ENCODE measurements at regions not wholly inside any gene's neighbourhood (a gene's known extent, or its start where the extent isn't known, plus 50 kb on each side); places are given as distances from the start of the nearest gene placed in this dataset.
"Not testable (repeated sequence)": the region's sequence is repeated elsewhere in the genome, so short reads cannot be mapped to it uniquely, and the experiment has no call there.

DNA sequence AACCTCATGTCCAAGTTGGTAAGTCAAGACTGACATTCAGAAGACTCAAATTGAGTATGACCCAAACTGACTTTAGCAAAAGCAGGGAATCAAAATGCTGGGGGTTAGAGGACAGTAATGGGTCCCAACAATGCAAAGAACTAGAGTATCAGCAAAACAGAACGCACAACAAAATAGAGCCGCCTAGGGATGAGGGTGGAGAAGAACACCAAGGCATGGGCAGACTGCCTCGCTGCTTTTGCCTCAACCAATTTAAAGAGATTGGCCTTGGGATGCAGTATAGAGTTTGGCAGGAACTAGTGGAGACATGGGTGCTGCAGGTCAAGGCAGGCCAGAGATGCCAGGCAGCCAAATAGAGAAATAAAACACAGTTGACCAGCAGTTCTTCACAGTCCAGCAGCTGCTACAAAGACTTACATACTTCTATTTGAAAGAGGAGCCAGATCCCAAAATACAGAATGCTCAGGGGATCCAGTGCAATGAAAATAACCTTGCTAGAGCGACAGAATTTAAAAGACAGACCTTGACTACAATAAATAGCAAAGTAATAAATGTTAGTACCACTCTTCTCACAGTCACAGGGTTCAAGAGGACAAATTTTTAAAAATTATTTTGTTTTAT lies 83.9 kb upstream of the NIPBL start:
- POLR2A ChIA-PET, result no interaction called here
- no peaks in the 10 kb centered on the region for H3K9me3 Mint-ChIP-seq
- CTCF ChIA-PET, result no interaction called here
- H3K4me3 Mint-ChIP-seq, result no peak overlapping the region
- no peaks in the 10 kb centered on the region for H3K27me3 Mint-ChIP-seq
- H3K36me3 Mint-ChIP-seq (ENCODE audit: low read depth), result no peaks in the 10 kb centered on the region
- H3K4me1 Mint-ChIP-seq, result no peaks in the 10 kb centered on the region
- DNase-seq, result no peak
- H3K27ac Mint-ChIP-seq, result no peak overlapping the region

DNA sequence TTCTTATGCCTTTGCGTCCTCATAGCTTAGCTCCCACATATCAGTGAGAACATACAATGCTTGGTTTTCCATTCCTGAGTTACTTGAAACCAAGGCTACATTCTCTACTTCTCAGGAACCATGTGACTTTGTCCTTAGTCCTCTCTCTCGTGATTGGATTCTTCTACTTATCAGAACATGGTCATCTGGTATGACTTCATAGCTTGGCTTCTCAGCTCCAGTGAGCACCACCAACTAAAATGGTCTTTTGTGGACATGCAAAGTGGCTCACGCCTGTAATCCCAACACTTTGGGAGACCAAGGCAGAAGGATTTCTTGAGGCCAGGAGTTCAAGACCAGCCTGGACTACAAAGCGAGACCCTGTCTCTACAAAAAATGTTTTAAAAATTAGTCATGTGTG lies 81.2 kb upstream of the NIPBL start:
- H3K27ac Mint-ChIP-seq, result no peak overlapping the region
- no peak overlapping the region for H3K4me3 Mint-ChIP-seq
- H3K36me3 Mint-ChIP-seq (ENCODE audit: low read depth), result no peaks in the 10 kb centered on the region
- H3K4me1 Mint-ChIP-seq, result no peaks in the 10 kb centered on the region
- ChIA-PET POLR2A (interaction anchor here (0.6 kb wide), 1 partner anchor 341 kb away, joined by 3 read pairs; no protein-coding TSS in a partner anchor), CTCF (no interaction called here)
- no peak for DNase-seq
- no peaks in the 10 kb centered on the region for H3K9me3 Mint-ChIP-seq
- H3K27me3 Mint-ChIP-seq, result no peaks in the 10 kb centered on the region

DNA sequence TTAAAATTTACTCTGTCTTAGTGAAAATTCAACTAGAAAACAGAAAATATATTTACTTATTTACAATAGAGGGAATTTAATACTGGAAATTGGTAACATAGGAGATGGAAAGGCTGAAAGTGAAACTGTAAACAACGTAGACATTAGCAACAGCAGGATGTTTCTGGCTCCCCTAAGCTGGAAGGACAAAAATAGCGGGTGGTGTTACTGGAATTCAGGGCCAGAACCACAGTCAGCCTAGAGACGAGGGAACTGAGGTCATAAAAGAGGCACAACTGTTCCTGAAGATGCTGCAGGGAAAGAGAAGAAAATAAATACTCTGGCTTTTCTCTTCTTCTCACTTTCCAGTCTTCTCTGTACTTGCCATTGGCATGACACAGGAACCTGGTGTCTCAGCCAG lies 80.4 kb upstream of the NIPBL start:
- Mint-ChIP-seq H3K4me1 (no peaks in the 10 kb centered on the region), H3K27me3 (no peaks in the 10 kb centered on the region), H3K27ac (no peak overlapping the region), H3K36me3 (ENCODE audit: low read depth) (no peaks in the 10 kb centered on the region), H3K9me3 (no peaks in the 10 kb centered on the region), H3K4me3 (no peak overlapping the region)
- POLR2A ChIA-PET, result no interaction called here
- CTCF ChIA-PET, result no interaction called here
- no peak for DNase-seq

DNA sequence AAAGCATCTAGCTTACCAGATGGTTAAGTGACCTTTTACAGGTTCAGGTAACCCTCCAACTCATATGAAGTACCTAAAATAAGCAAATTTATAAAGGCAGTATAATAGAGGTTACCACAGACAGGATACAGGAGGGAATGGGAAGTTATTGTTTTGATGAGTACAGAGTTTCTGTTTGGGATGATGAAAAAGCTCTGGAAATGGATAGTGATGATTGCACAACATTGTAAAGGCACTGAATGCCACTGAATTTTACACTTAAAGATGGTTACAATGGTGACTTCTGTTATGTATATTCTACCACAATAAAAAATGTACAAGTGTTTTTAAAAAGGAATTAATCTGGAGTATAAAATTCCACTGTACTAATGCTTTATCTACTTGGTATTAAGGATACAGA lies 75.0 kb upstream of the NIPBL start:
- no peaks in the 10 kb centered on the region for H3K4me1 Mint-ChIP-seq
- CTCF ChIA-PET, result no interaction called here
- no peaks in the 10 kb centered on the region for H3K36me3 Mint-ChIP-seq (ENCODE audit: low read depth)
- DNase-seq, result no peak
- H3K4me3 Mint-ChIP-seq, result no peak overlapping the region
- peaks cover 14% of the 10 kb centered on the region for H3K27me3 Mint-ChIP-seq
- POLR2A ChIA-PET, result no interaction called here
- no peaks in the 10 kb centered on the region for H3K9me3 Mint-ChIP-seq
- H3K27ac Mint-ChIP-seq, result no peak overlapping the region

DNA sequence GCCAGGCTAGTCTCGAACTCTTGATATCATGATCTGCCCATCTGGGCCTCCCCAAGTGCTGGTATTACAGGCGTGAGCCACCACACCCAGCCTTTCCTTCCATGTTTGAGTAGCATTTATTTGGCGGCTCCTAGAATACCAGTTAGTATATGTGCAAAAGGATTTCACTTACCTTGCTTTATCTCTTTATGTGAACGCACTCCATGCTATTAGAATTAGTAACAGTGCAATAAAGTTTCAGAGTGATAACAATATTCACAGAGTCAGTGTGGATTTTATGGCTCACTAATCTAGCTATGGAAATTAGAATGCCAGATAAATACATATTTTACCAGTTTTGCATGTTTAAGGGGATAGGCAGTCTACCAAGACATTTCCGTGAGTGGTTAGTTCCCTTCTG lies 74.4 kb upstream of the NIPBL start:
- CTCF ChIA-PET, result no interaction called here
- Mint-ChIP-seq H3K27me3 (peaks cover 15% of the 10 kb centered on the region), H3K4me1 (no peaks in the 10 kb centered on the region), H3K4me3 (no peak overlapping the region), H3K36me3 (ENCODE audit: low read depth) (no peaks in the 10 kb centered on the region), H3K9me3 (no peaks in the 10 kb centered on the region), H3K27ac (no peak overlapping the region)
- POLR2A ChIA-PET, result no interaction called here
- no peak for DNase-seq

DNA sequence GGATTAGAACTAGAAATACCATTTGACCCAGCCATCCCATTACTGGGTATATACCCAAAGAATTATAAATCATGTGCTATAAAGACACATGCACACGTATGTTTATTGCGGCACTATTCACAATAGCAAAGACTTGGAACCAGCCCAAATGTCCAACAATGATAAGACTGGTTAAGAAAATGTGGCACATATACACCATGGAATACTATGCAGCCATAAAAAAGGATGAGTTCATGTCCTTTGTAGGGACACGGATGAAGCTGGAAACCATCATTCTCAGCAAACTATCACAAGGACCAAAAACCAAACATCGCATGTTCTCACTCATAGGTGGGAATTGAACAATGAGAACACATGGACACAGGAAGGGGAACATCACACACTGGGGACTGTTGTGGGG lies 63.3 kb upstream of the NIPBL start:
- H3K4me1 Mint-ChIP-seq; H3K27me3 Mint-ChIP-seq; H3K4me3 Mint-ChIP-seq; CTCF ChIA-PET; DNase-seq; H3K36me3 Mint-ChIP-seq (ENCODE audit: low read depth); POLR2A ChIA-PET; H3K9me3 Mint-ChIP-seq; H3K27ac Mint-ChIP-seq: not testable (repeated sequence)

DNA sequence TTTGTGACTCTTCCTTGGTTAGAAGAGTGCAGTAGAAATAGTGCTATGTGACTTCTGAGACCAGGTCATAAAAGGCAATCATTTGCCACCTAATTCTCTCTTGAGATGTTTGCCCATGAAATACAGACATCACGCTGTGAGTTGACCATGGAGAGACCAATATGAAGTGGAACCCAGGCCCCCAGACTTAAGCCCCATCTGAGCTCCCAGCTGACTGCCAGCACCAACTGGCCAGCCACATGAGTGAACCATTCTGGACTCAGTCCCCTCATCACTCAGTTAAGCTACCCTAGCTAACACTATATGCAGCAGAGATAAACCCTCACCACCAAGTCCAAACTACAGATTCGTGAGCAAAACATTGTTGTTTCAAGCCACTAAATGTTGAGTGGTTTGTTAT lies 60.7 kb upstream of the NIPBL start:
- Mint-ChIP-seq H3K27ac (no peak overlapping the region), H3K9me3 (no peaks in the 10 kb centered on the region), H3K4me3 (no peak overlapping the region), H3K4me1 (no peaks in the 10 kb centered on the region), H3K27me3 (peaks cover 3% of the 10 kb centered on the region), H3K36me3 (ENCODE audit: low read depth) (no peaks in the 10 kb centered on the region)
- no peak for DNase-seq
- CTCF ChIA-PET, result no interaction called here
- POLR2A ChIA-PET, result no interaction called here

DNA sequence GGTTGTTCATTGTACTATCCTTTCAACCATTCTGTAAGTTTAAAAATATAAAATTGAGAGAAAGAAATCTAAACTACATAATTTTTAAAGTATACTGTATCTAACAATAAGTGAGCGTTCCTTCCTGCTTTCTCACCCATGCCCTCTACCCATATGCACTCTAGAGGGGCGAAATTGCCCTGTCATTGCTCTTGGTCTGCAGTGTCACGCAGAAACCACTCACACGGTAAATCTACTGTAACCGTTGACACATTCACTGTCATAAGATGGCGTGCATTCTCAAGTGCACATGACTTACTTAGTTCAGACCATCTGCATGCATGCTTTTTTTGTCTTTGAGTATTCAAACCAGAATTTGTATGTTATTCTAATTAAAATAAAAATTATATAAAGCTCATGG lies 55.7 kb upstream of the NIPBL start:
- H3K4me3 Mint-ChIP-seq, result no peak overlapping the region
- H3K27ac Mint-ChIP-seq, result no peak overlapping the region
- no peak for DNase-seq

DNA sequence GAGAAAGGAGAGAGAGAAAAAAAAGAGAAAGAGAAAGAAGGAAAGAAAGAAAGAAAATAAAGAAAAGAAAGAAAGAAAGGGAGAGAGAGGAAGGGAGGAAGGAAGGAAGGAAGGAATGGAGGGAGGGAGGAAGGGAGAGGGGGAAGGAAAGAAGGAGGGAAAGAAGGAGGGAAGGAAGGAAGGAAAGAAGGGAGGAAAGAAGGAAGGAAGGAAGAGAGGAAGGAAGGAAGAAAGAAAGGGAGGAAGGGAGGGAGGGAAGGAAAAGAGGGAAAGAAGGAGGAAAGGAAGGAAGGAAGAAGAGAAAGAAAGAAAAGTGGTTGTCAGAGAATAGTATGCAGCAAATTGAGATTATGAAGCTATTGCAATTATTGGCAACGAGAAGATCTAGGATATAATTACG lies 49.9 kb upstream of the NIPBL start:
- no peak for DNase-seq
- no peaks in the 10 kb centered on the region for H3K9me3 Mint-ChIP-seq
- H3K36me3 Mint-ChIP-seq (ENCODE audit: low read depth), result no peaks in the 10 kb centered on the region
- H3K27me3 Mint-ChIP-seq, result peaks cover 31% of the 10 kb centered on the region
- H3K4me3 Mint-ChIP-seq, result no peak overlapping the region
- H3K4me1 Mint-ChIP-seq, result no peaks in the 10 kb centered on the region
- ChIA-PET CTCF (no interaction called here), POLR2A (no interaction called here)
- no peak overlapping the region for H3K27ac Mint-ChIP-seq

More for the DNA sequence above, 55.7 kb upstream of the NIPBL start:
- ChIA-PET CTCF (no interaction called here), POLR2A (no interaction called here)
- Mint-ChIP-seq H3K4me1 (no peaks in the 10 kb centered on the region), H3K27me3 (peaks cover 28% of the 10 kb centered on the region), H3K36me3 (ENCODE audit: low read depth) (no peaks in the 10 kb centered on the region), H3K9me3 (no peaks in the 10 kb centered on the region)
